Liver (tissue), 3 donors: ENCODE measurements at regions not wholly inside any gene's neighbourhood (a gene's known extent, or its start where the extent isn't known, plus 50 kb on each side); places are given as distances from the start of the nearest gene placed in this dataset.

ENCODE experiments used
- ATF3 ChIP-seq: IDR thresholded peaks from 2 replicates; pipeline ENCODE4 v1.6.1; 2016; ENCODE audit warnings: antibody characterized with exemption
- GABPA ChIP-seq, 2 donors: IDR thresholded peaks in 1 of 2; conservative IDR thresholded peaks in 1 of 2; 2 replicates each; pipeline ENCODE4 v1.6.1; 2016; ENCODE audit warnings: antibody characterized with exemption in 2 of 2, mild to moderate bottlenecking in 1 of 2, moderate library complexity in 1 of 2
- HNF4G ChIP-seq: IDR thresholded peaks from 2 replicates; pipeline ENCODE4 v1.6.1; 2016; ENCODE audit warnings: antibody characterized with exemption
- JUND ChIP-seq, 2 donors: IDR thresholded peaks; 2 replicates each; pipeline ENCODE4 v1.6.1; 2016; ENCODE audit warnings: antibody characterized with exemption in 2 of 2
- NR2F2 ChIP-seq: IDR thresholded peaks from 2 replicates; pipeline ENCODE4 v1.6.1; 2016; ENCODE audit warnings: antibody characterized with exemption
- RAD21 ChIP-seq, 2 donors: IDR thresholded peaks; 2 replicates each; pipeline ENCODE4 v1.6.1; 2016; ENCODE audit warnings: antibody characterized with exemption in 2 of 2, mild to moderate bottlenecking in 2 of 2
- SP1 ChIP-seq: IDR thresholded peaks from 2 replicates; pipeline ENCODE4 v1.6.1; 2018; ENCODE audit warnings: antibody characterized with exemption, mild to moderate bottlenecking
- TAF1 ChIP-seq: conservative IDR thresholded peaks from 2 replicates; pipeline ENCODE4 v1.6.1; 2016; ENCODE audit warnings: antibody characterized with exemption, mild to moderate bottlenecking
- YY1 ChIP-seq: IDR thresholded peaks from 2 replicates; pipeline ENCODE4 v1.6.1; 2016; ENCODE audit warnings: antibody characterized with exemption, mild to moderate bottlenecking
- TF ChIP-seq, protein P1 (sequence below): fragments of 150-350 bp; IDR thresholded peaks from 2 replicates; pipeline ENCODE4 v1.5.1; 2017; ENCODE audit warnings: improper control_type of control experiment, low read depth, low read length; ENCODE audit not compliant: missing input control
- TF ChIP-seq, protein P2 (sequence below): IDR thresholded peaks from 2 replicates; pipeline ENCODE4 v1.6.1; 2016; ENCODE audit warnings: antibody characterized with exemption, mild to moderate bottlenecking
- TF ChIP-seq, protein P3 (sequence below): IDR thresholded peaks from 2 replicates; pipeline ENCODE4 v1.6.1; 2016; ENCODE audit warnings: antibody characterized with exemption
- TF ChIP-seq, protein P4 (sequence below): IDR thresholded peaks from 2 replicates; pipeline ENCODE4 v1.6.1; 2016; ENCODE audit warnings: antibody characterized with exemption
- donor health status: healthy.
- donor health status: healthy.

GRCh38 chr20:43820731-43821330, 93.8 kb upstream of the TOX2 start:
- TF ChIP-seq, protein P1, sequence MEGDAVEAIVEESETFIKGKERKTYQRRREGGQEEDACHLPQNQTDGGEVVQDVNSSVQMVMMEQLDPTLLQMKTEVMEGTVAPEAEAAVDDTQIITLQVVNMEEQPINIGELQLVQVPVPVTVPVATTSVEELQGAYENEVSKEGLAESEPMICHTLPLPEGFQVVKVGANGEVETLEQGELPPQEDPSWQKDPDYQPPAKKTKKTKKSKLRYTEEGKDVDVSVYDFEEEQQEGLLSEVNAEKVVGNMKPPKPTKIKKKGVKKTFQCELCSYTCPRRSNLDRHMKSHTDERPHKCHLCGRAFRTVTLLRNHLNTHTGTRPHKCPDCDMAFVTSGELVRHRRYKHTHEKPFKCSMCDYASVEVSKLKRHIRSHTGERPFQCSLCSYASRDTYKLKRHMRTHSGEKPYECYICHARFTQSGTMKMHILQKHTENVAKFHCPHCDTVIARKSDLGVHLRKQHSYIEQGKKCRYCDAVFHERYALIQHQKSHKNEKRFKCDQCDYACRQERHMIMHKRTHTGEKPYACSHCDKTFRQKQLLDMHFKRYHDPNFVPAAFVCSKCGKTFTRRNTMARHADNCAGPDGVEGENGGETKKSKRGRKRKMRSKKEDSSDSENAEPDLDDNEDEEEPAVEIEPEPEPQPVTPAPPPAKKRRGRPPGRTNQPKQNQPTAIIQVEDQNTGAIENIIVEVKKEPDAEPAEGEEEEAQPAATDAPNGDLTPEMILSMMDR, result no peak
- TF ChIP-seq ATF3 (no peak), HNF4G (no peak), GABPA (IDR thresholded peaks at IDR 0.05 in 1 of 2, conservative IDR thresholded peaks at IDR 0.05 in 1 of 2) (no peak), NR2F2 (no peak), SP1 (no peak), TAF1 (no peak), YY1 (no peak), RAD21 (IDR thresholded peaks at IDR 0.05) (no peak), JUND (IDR thresholded peaks at IDR 0.05) (no peak)
- TF ChIP-seq, protein P2, sequence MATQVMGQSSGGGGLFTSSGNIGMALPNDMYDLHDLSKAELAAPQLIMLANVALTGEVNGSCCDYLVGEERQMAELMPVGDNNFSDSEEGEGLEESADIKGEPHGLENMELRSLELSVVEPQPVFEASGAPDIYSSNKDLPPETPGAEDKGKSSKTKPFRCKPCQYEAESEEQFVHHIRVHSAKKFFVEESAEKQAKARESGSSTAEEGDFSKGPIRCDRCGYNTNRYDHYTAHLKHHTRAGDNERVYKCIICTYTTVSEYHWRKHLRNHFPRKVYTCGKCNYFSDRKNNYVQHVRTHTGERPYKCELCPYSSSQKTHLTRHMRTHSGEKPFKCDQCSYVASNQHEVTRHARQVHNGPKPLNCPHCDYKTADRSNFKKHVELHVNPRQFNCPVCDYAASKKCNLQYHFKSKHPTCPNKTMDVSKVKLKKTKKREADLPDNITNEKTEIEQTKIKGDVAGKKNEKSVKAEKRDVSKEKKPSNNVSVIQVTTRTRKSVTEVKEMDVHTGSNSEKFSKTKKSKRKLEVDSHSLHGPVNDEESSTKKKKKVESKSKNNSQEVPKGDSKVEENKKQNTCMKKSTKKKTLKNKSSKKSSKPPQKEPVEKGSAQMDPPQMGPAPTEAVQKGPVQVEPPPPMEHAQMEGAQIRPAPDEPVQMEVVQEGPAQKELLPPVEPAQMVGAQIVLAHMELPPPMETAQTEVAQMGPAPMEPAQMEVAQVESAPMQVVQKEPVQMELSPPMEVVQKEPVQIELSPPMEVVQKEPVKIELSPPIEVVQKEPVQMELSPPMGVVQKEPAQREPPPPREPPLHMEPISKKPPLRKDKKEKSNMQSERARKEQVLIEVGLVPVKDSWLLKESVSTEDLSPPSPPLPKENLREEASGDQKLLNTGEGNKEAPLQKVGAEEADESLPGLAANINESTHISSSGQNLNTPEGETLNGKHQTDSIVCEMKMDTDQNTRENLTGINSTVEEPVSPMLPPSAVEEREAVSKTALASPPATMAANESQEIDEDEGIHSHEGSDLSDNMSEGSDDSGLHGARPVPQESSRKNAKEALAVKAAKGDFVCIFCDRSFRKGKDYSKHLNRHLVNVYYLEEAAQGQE, result no peak
- TF ChIP-seq, protein P3, sequence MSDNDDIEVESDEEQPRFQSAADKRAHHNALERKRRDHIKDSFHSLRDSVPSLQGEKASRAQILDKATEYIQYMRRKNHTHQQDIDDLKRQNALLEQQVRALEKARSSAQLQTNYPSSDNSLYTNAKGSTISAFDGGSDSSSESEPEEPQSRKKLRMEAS, result no peak
- TF ChIP-seq, protein P4, sequence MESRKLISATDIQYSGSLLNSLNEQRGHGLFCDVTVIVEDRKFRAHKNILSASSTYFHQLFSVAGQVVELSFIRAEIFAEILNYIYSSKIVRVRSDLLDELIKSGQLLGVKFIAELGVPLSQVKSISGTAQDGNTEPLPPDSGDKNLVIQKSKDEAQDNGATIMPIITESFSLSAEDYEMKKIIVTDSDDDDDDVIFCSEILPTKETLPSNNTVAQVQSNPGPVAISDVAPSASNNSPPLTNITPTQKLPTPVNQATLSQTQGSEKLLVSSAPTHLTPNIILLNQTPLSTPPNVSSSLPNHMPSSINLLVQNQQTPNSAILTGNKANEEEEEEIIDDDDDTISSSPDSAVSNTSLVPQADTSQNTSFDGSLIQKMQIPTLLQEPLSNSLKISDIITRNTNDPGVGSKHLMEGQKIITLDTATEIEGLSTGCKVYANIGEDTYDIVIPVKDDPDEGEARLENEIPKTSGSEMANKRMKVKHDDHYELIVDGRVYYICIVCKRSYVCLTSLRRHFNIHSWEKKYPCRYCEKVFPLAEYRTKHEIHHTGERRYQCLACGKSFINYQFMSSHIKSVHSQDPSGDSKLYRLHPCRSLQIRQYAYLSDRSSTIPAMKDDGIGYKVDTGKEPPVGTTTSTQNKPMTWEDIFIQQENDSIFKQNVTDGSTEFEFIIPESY, result no peak
